Large intestine (tissue), 3 donors: ENCODE measurements at regions not wholly inside any gene's neighbourhood (a gene's known extent, or its start where the extent isn't known, plus 50 kb on each side); places are given as distances from the start of the nearest gene placed in this dataset.

Experiments
- DNase-seq, 2 donors: peaks; one replicate each; pipeline versions ENCODE4 v3.0.0 to v3.0.0-alpha.2; 2013
- H3K27ac ChIP-seq: one replicate; pipeline ENCODE4 v1.5.1; 2013; ENCODE audit warnings: low read length
- H3K27me3 ChIP-seq: 2 replicates; pipeline ENCODE4 v1.6.1; 2013; ENCODE audit warnings: low read length; ENCODE audit not compliant: control insufficient read depth, insufficient read depth
- H3K36me3 ChIP-seq: 2 replicates; pipeline ENCODE4 v1.6.1; 2013; ENCODE audit warnings: low read length; ENCODE audit not compliant: control insufficient read depth, insufficient read depth
- H3K4me1 ChIP-seq: one replicate; pipeline ENCODE4 v1.6.1; 2013; ENCODE audit warnings: low read length; ENCODE audit not compliant: control insufficient read depth, insufficient read depth
- H3K4me3 ChIP-seq: one replicate; pipeline ENCODE4 v1.5.1; 2013; ENCODE audit warnings: low read length
- H3K9me3 ChIP-seq: one replicate; pipeline ENCODE4 v1.6.1; 2013; ENCODE audit warnings: mild to moderate bottlenecking, low read depth, low read length, moderate library complexity; ENCODE audit not compliant: control insufficient read depth
- WGBS: methylation state at CpG from one replicate; pipeline ENCODE4 v1.1.5; 2013; ENCODE audit warnings: low lambda C conversion rate; ENCODE audit not compliant: insufficient coverage; 5-methylcytosine and 5-hydroxymethylcytosine counted together

DNA sequence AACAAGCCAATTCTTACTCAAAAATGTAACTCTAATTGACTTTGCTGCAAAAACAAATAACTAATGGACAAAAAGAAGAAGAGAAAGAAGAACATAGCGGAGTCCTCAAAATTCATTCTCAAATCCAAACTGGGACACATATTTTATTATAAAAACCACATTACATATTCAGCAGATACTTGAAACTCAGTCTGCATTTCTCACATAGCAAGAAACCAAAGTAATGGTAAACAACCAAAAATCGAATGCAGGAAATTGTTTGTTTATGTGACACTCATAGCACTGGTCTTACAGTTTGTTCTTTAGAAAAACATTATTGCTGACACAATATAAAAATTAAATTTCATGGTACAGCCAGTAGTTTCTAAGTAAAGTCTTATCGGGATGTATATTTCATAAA, 789.8 kb downstream of the SLITRK6 start:
- H3K27ac ChIP-seq = no peak overlapping the region
- H3K4me3 ChIP-seq = no peak overlapping the region
- no peaks in the 10 kb centered on the region for H3K36me3 ChIP-seq
- WGBS = 100% methylated on average over 2 of the region's 3 CpGs
- no peak for DNase-seq
- no peaks in the 10 kb centered on the region for H3K9me3 ChIP-seq
- H3K4me1 ChIP-seq = no peaks in the 10 kb centered on the region
- H3K27me3 ChIP-seq = no peaks in the 10 kb centered on the region

DNA sequence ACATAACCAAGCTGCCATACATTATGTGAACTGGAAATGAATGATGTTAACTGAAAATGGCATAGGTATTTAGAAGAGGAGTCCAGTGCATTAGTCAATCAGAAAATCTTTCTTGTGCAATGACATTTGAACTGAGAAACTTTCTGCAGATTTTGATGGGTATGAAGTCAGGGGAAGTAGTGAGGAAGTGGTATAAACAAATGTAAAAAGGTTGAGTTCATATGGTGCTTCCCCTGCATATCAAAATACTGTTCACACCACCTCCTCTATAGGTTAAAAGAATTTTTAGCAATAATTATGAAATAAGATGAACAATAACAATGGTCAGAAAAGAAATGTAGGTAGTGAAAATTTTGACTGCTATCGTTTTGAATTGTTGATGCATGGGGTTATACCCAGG, 800.0 kb downstream of the SLITRK6 start:
- Histone ChIP-seq H3K4me3 (no peak overlapping the region), H3K27me3 (no peaks in the 10 kb centered on the region), H3K4me1 (no peaks in the 10 kb centered on the region), H3K9me3 (no peaks in the 10 kb centered on the region), H3K27ac (no peak overlapping the region), H3K36me3 (no peaks in the 10 kb centered on the region)
- WGBS = no CpG with 5 or more reads among the region's 1 CpG
- no peak for DNase-seq

DNA sequence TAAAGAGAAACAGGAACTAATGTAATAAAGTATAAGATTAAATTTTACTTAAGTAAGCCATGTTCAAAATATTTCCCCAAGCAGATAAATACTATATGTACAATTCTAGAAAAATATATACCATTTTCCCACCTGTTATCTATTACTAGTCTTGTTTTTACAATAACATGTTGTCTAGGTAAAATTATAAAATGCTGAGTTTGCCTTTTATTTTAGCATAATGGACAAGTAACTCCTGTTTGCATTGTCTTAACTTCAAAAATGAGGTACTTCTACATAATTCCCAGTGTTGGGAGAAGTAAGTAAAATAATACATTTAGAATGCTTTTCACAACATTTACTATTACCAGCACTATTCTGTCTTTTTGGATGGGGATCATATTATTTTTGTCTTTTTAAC, 800.5 kb downstream of the SLITRK6 start:
- Histone ChIP-seq H3K4me1 (no peaks in the 10 kb centered on the region), H3K27me3 (no peaks in the 10 kb centered on the region), H3K9me3 (no peaks in the 10 kb centered on the region), H3K27ac (no peak overlapping the region), H3K4me3 (no peak overlapping the region), H3K36me3 (no peaks in the 10 kb centered on the region)
- DNase-seq = no peak

DNA sequence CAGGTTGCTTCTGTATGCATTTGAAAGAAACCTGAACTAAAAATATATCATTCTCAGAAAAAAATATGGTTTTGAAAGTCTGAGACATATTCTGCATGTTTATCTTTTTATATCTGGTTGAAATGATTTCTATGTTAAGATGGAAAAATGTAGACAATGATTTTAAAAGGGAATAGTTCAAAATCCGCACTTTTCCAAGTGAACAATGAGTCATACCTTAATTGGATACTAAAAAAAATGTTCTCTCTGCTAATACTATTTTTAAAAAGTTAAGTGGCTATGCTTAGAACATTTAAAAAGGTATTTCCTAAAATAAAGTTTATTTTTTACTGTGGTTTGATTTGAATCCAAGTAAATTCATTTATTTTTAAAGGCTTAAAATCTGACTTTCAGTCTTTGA, 801.4 kb downstream of the SLITRK6 start:
- Histone ChIP-seq H3K36me3 (no peaks in the 10 kb centered on the region), H3K4me1 (no peaks in the 10 kb centered on the region), H3K27ac (no peak overlapping the region), H3K9me3 (no peaks in the 10 kb centered on the region), H3K27me3 (no peaks in the 10 kb centered on the region), H3K4me3 (no peak overlapping the region)
- WGBS = 67% methylated on average over 1 of the region's 1 CpG
- no peak for DNase-seq

- no peaks in the 10 kb centered on the region for H3K4me1 ChIP-seq
- DNase-seq = peak; percentile 0 to 4
- H3K4me3 ChIP-seq = no peak overlapping the region
- H3K27ac ChIP-seq = no peak overlapping the region
- no peaks in the 10 kb centered on the region for H3K9me3 ChIP-seq
- H3K36me3 ChIP-seq = no peaks in the 10 kb centered on the region
- no peaks in the 10 kb centered on the region for H3K27me3 ChIP-seq
Observed at GRCh38 chr13:84994582-84994981, 804.6 kb downstream of the SLITRK6 start.

DNA sequence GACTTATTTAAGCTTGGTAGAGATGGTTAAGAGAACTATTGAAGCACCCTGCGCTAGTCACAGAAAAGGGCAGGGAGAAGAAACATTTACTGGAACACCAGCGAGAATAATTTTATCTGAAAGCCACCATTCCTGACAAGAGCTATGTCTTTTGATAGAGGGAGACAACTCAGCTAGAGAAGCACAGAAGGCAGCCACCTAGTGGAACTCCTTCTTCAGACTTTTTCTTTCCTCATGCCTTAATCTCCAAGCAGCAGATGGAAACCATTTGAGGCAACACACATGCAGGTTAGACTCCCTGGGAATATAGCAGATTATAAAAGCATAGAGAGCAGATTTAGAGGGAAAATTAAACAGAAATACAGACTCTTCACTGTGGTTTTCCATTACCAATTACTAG, 813.4 kb downstream of the SLITRK6 start:
- no peak for DNase-seq
- H3K27me3 ChIP-seq = no peaks in the 10 kb centered on the region
- no peaks in the 10 kb centered on the region for H3K36me3 ChIP-seq
- no peaks in the 10 kb centered on the region for H3K9me3 ChIP-seq
- WGBS = no CpG with 5 or more reads among the region's 2 CpGs
- no peaks in the 10 kb centered on the region for H3K4me1 ChIP-seq
- no peak overlapping the region for H3K27ac ChIP-seq
- H3K4me3 ChIP-seq = no peak overlapping the region

DNA sequence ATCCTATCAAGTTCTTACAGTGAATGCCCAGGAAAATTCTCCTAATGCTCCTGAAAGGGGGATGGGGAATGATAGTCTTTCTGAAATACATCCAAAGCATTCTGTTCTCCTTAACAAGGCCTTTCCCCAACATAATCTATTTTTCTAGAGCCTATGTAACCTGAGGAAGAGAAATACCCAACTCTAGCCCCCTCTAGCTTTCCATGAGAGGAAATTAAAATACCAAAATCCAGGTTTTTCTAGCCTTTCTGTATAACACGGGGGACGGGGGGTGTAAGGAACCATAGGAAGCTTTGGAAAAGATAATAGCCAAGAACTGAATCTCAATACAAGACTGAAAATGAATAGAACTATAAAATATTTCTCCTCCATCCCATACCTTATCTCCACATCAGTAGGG, 815.9 kb downstream of the SLITRK6 start:
- Histone ChIP-seq H3K27ac (no peak overlapping the region), H3K9me3 (no peaks in the 10 kb centered on the region), H3K27me3 (no peaks in the 10 kb centered on the region), H3K4me1 (no peaks in the 10 kb centered on the region), H3K4me3 (no peak overlapping the region), H3K36me3 (no peaks in the 10 kb centered on the region)
- WGBS = no CpG with 5 or more reads among the region's 2 CpGs
- DNase-seq = no peak

GRCh38 chr13:84980571-84980970, 818.6 kb downstream of the SLITRK6 start:
- no peaks in the 10 kb centered on the region for H3K36me3 ChIP-seq
- H3K27ac ChIP-seq = no peak overlapping the region
- DNase-seq = no peak
- WGBS = no CpG with 5 or more reads among the region's 2 CpGs
- no peak overlapping the region for H3K4me3 ChIP-seq
- H3K27me3 ChIP-seq = no peaks in the 10 kb centered on the region
- H3K9me3 ChIP-seq = no peaks in the 10 kb centered on the region
- no peaks in the 10 kb centered on the region for H3K4me1 ChIP-seq

DNA sequence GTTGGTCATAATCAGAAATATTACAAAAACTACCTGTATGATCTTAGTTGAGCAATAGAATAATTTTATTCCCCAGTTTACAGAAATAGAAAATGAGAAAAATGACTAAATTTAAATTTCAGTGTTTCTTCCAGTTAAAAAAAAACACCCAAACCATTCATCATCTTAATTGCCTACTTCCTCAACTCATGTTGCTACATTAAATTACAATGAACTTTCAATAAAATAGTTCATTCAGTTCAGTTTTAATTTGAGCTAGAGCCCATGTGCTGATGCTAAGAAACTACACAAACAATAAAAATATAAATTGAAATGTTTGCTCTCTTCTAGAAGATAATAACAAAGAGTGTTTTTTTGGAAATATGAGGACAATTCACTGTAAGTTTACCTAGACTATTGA, 820.4 kb downstream of the SLITRK6 start:
- Histone ChIP-seq H3K9me3 (no peaks in the 10 kb centered on the region), H3K4me1 (no peaks in the 10 kb centered on the region), H3K4me3 (no peak overlapping the region), H3K27ac (no peak overlapping the region), H3K36me3 (no peaks in the 10 kb centered on the region), H3K27me3 (no peaks in the 10 kb centered on the region)
- no peak for DNase-seq

DNA sequence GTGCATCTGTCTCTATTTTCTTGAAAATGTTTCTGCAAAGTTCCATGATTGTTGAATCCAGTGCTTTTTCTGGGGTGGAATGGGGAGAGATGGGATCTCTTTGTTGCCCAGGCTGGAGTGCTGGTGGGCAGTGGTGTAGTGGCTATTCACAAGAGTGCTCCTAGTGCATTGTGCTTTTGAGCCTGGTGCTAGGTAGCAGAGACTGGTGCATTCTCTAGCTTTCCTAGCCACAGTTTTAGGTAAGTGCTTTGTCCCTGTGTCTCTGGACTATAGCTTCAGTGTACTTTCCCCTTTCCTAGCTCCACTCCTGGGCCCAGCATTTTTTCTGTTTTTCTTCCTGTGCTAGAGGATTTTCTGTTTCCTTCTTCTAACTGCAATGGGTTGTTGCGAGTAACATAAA, 825.6 kb downstream of the SLITRK6 start:
- no peak overlapping the region for H3K27ac ChIP-seq
- H3K4me3 ChIP-seq = no peak overlapping the region
- no peaks in the 10 kb centered on the region for H3K4me1 ChIP-seq
- H3K27me3 ChIP-seq = no peaks in the 10 kb centered on the region
- WGBS = 86% methylated on average over 1 of the region's 1 CpG
- H3K9me3 ChIP-seq = no peaks in the 10 kb centered on the region
- DNase-seq = no peak
- no peaks in the 10 kb centered on the region for H3K36me3 ChIP-seq

DNA sequence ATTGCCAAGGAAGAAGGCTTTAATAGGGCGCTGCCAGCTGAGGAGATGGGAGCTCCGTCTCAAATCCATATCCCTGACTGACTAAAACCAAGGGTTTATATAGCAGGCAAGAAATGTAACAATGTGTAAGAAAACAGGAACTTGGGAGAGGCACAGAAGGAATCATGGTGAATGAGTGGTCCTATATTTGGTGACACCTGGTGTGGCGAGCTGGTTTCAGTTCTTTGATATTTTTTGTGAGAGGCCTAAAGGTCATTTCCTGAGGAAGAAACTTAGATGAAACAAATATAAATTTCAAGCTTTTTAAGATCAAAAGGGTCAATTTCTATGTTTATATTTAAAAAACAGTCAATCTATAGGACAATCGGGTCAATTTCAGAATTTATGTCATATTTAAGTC, 826.3 kb downstream of the SLITRK6 start:
- Histone ChIP-seq H3K27ac (no peak overlapping the region), H3K36me3 (no peaks in the 10 kb centered on the region), H3K27me3 (no peaks in the 10 kb centered on the region), H3K4me3 (no peak overlapping the region), H3K4me1 (no peaks in the 10 kb centered on the region), H3K9me3 (no peaks in the 10 kb centered on the region)
- WGBS = 95% methylated on average over 2 of the region's 4 CpGs
- no peak for DNase-seq

DNA sequence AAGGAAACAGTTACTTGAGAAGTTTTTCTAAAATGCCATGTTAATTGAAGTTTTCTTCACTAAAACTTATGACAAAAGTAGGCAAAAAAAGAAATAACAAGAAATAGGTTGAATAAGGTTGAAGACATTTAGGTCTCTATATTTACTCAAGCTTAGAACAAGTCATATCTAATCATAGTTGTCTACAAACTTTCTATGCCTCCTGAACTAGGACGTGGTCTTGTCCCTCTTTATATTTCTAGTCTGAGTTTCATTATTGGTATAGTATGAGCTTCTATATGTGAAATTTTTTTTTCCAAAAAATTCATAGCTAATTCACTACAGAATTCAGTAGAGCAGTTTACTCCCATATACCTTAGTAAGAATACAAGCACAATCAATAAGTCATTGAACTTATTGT, 836.4 kb downstream of the SLITRK6 start:
- no peaks in the 10 kb centered on the region for H3K36me3 ChIP-seq
- no peak overlapping the region for H3K27ac ChIP-seq
- no peaks in the 10 kb centered on the region for H3K27me3 ChIP-seq
- H3K9me3 ChIP-seq = peaks cover 4% of the 10 kb centered on the region
- no CpG with 5 or more reads among the region's 1 CpG for WGBS
- no peaks in the 10 kb centered on the region for H3K4me1 ChIP-seq
- DNase-seq = no peak
- H3K4me3 ChIP-seq = no peak overlapping the region
